ENCODE measurements at regions not wholly inside any gene's neighbourhood (a gene's known extent, or its start where the extent isn't known, plus 50 kb on each side); places are given as distances from the start of the nearest gene placed in this dataset.

GRCh38 chr4:14566518-14566917, 435.8 kb upstream of the CPEB2 start:
- DNase-seq (peak; percentile 54), ATAC-seq (no peak)
- H3K9me2 ChIP-seq (replicated peaks; ENCODE audit: low read length) = no peaks in the 10 kb centered on the region
- H3K36me3 ChIP-seq (ENCODE audit: low read depth, low read length) = no peaks in the 10 kb centered on the region
- no peaks in the 10 kb centered on the region for H3K27me3 ChIP-seq (ENCODE audit: low read length)
- no peaks in the 10 kb centered on the region for H3K4me1 ChIP-seq (ENCODE audit: insufficient read depth, low read length)
- no peaks in the 10 kb centered on the region for H3K9me3 ChIP-seq (ENCODE audit: low read length)
- TF ChIP-seq CTCF (conservative IDR thresholded peaks at IDR 0.05; ENCODE audit: low read depth, low read length) (no peak), EZH2phosphoT487 (IDR thresholded peaks at IDR 0.05; ENCODE audit: borderline replicate concordance, low read length) (no peak), EZH2 (IDR thresholded peaks at IDR 0.05; ENCODE audit: low read length, unreplicated experiment) (no peak)
- no peak overlapping the region for H2AFZ ChIP-seq (ENCODE audit: low read length)
- H3K4me2 ChIP-seq (ENCODE audit: low read length) = no peak overlapping the region
- CTCF ChIA-PET = no interaction called here
- no TSS peak for BruUV-seq (replicated peaks)
- no peaks in the 10 kb centered on the region for H3F3A ChIP-seq (ENCODE audit: low read length, unreplicated experiment)
- H4K20me1 ChIP-seq (ENCODE audit: low read length) = no peaks in the 10 kb centered on the region
- H3K79me2 ChIP-seq (ENCODE audit: low read length) = no peaks in the 10 kb centered on the region
- no peak overlapping the region for H3K9ac ChIP-seq (ENCODE audit: low read length)
- POLR2A ChIA-PET (ENCODE audit: unreplicated experiment) = no interaction called here
- intact Hi-C loops (cut with micrococcal nuclease) = no loop called here
- no peak overlapping the region for H3K27ac ChIP-seq (ENCODE audit: low read length)
- H3K4me3 ChIP-seq (ENCODE audit: low read length) = no peak overlapping the region

- POLR2A ChIA-PET (ENCODE audit: unreplicated experiment) = no interaction called here
- DNase-seq = no peak
- Histone ChIP-seq H3K4me2 (ENCODE audit: low read length) (no peak overlapping the region), H3K27me3 (ENCODE audit: low read length) (no peaks in the 10 kb centered on the region), H2AFZ (ENCODE audit: low read length) (no peak overlapping the region), H3K9me2 (replicated peaks; ENCODE audit: low read length) (no peaks in the 10 kb centered on the region), H3K4me3 (ENCODE audit: low read length) (no peak overlapping the region), H4K20me1 (ENCODE audit: low read length) (no peaks in the 10 kb centered on the region), H3K4me1 (ENCODE audit: insufficient read depth, low read length) (no peaks in the 10 kb centered on the region), H3K27ac (ENCODE audit: low read length) (no peak overlapping the region), H3F3A (ENCODE audit: low read length, unreplicated experiment) (no peaks in the 10 kb centered on the region), H3K9ac (ENCODE audit: low read length) (no peak overlapping the region), H3K79me2 (ENCODE audit: low read length) (no peaks in the 10 kb centered on the region), H3K36me3 (ENCODE audit: low read depth, low read length) (no peaks in the 10 kb centered on the region), H3K9me3 (ENCODE audit: low read length) (no peaks in the 10 kb centered on the region)
- intact Hi-C loops (cut with micrococcal nuclease) = no loop called here
- no TSS peak for BruUV-seq (replicated peaks)
- CTCF ChIA-PET = no interaction called here
- TF ChIP-seq EZH2 (IDR thresholded peaks at IDR 0.05; ENCODE audit: low read length, unreplicated experiment) (no peak), CTCF (conservative IDR thresholded peaks at IDR 0.05; ENCODE audit: low read depth, low read length) (no peak), EZH2phosphoT487 (IDR thresholded peaks at IDR 0.05; ENCODE audit: borderline replicate concordance, low read length) (no peak)
- no peak for ATAC-seq
These were observed 433.9 kb upstream of the CPEB2 start for GRCh38 chr4:14568351-14568750.

GRCh38 chr4:14575289-14575688, 427.0 kb upstream of the CPEB2 start:
- no peak for ATAC-seq

More at GRCh38 chr4:14575289-14575688, 427.0 kb upstream of the CPEB2 start:
- no peaks in the 10 kb centered on the region for H3K4me1 ChIP-seq (ENCODE audit: insufficient read depth, low read length)
- no peaks in the 10 kb centered on the region for H3K36me3 ChIP-seq (ENCODE audit: low read depth, low read length)
- BruUV-seq (replicated peaks) = no TSS peak
- H3K9me2 ChIP-seq (replicated peaks; ENCODE audit: low read length) = no peaks in the 10 kb centered on the region
- no peak overlapping the region for H2AFZ ChIP-seq (ENCODE audit: low read length)
- H3K9me3 ChIP-seq (ENCODE audit: low read length) = no peaks in the 10 kb centered on the region
- CTCF ChIA-PET = no interaction called here
- POLR2A ChIA-PET (ENCODE audit: unreplicated experiment) = no interaction called here
- no peaks in the 10 kb centered on the region for H3F3A ChIP-seq (ENCODE audit: low read length, unreplicated experiment)
- no peaks in the 10 kb centered on the region for H3K27me3 ChIP-seq (ENCODE audit: low read length)
- no peak for DNase-seq
- H3K9ac ChIP-seq (ENCODE audit: low read length) = no peak overlapping the region
- no peak overlapping the region for H3K4me3 ChIP-seq (ENCODE audit: low read length)
- H3K4me2 ChIP-seq (ENCODE audit: low read length) = no peak overlapping the region
- intact Hi-C loops (cut with micrococcal nuclease) = no loop called here
- H3K27ac ChIP-seq (ENCODE audit: low read length) = no peak overlapping the region
- no peaks in the 10 kb centered on the region for H4K20me1 ChIP-seq (ENCODE audit: low read length)
- no peaks in the 10 kb centered on the region for H3K79me2 ChIP-seq (ENCODE audit: low read length)
- TF ChIP-seq EZH2phosphoT487 (IDR thresholded peaks at IDR 0.05; ENCODE audit: borderline replicate concordance, low read length) (no peak), CTCF (conservative IDR thresholded peaks at IDR 0.05; ENCODE audit: low read depth, low read length) (no peak), EZH2 (IDR thresholded peaks at IDR 0.05; ENCODE audit: low read length, unreplicated experiment) (no peak)
